Thymus (tissue), 11 donors: ENCODE measurements at regions not wholly inside any gene's neighbourhood (a gene's known extent, or its start where the extent isn't known, plus 50 kb on each side); places are given as distances from the start of the nearest gene placed in this dataset.
"Not testable (repeated sequence)": the region's sequence is repeated elsewhere in the genome, so short reads cannot be mapped to it uniquely, and the experiment has no call there.

Source experiments
- DNase-seq, 9 donors: peaks; one replicate each; pipeline ENCODE4 v3.0.0-alpha.2; 2013; ENCODE audit warnings: low spot score in 9 of 9, low read depth in 6 of 9, missing footprints in 1 of 9
- H3K27ac ChIP-seq, 2 donors: one replicate each; pipeline ENCODE4 v1.5.1; 2013; ENCODE audit warnings: control low read depth in 1 of 2, low read depth in 1 of 2, low read length in 1 of 2, mild to moderate bottlenecking in 1 of 2, moderate library complexity in 1 of 2
- H3K27me3 ChIP-seq, 2 donors: one replicate each; pipeline ENCODE4 v1.5.1; 2013; ENCODE audit warnings: low read length in 1 of 2; ENCODE audit not compliant: control insufficient read depth in 2 of 2, insufficient read depth in 1 of 2
- H3K36me3 ChIP-seq, 2 donors: one replicate each; pipeline ENCODE4 v1.5.1; 2013; ENCODE audit warnings: low read length in 1 of 2, mild to moderate bottlenecking in 1 of 2, moderate library complexity in 1 of 2; ENCODE audit not compliant: control insufficient read depth in 2 of 2, insufficient read depth in 2 of 2
- H3K4me1 ChIP-seq, 2 donors: one replicate each; pipeline ENCODE4 v1.5.1; 2013; ENCODE audit warnings: low read length in 2 of 2; ENCODE audit not compliant: control insufficient read depth in 2 of 2, insufficient read depth in 2 of 2
- H3K4me3 ChIP-seq, 2 donors: one replicate each; pipeline ENCODE4 v1.5.1; 2013; ENCODE audit warnings: low read length in 2 of 2, control low read depth in 1 of 2, mild to moderate bottlenecking in 1 of 2
- H3K9me3 ChIP-seq, 2 donors: one replicate each; pipeline ENCODE4 v1.5.1; 2013; ENCODE audit warnings: low read length in 1 of 2, mild to moderate bottlenecking in 1 of 2; ENCODE audit not compliant: control insufficient read depth in 2 of 2, insufficient read depth in 1 of 2
- WGBS: extraction: QIAGEN DNeasy Blood & Tissue Kit; methylation state at CpG from one replicate; pipeline ENCODE4 v1.1.7; 2013; 5-methylcytosine and 5-hydroxymethylcytosine counted together
- donor health status: healthy.

DNA sequence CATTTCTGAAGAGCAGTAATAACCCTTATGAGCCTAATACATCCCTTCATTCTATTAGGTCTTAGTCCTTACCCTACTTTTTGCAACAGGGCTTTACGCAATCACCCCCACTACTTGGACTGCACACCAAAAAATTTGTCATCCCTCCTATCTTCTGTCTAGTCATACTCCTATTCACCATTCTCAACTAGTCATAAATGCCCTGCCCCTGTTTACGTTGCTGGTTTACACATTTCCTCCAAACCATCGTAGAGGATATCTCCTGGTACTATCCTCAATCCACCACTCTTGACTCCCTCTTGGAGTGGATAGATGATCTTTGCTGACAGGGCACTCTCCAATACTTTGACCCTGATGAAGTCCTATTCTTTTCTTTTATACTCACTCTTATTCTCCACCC is 98.2 kb upstream of the CCNG1 start:
- Histone ChIP-seq H3K36me3 (no peaks in the 10 kb centered on the region), H3K4me1 (no peaks in the 10 kb centered on the region), H3K9me3 (no peaks in the 10 kb centered on the region), H3K27ac (no peak overlapping the region), H3K4me3 (no peak overlapping the region), H3K27me3 (no peaks in the 10 kb centered on the region)
- WGBS = 64% methylated on average over 3 of the region's 3 CpGs
- DNase-seq = no peak

GRCh38 chr5:163340378-163340777 is 97.0 kb upstream of the CCNG1 start:
- 86% methylated on average over 6 of the region's 6 CpGs for WGBS
- H3K4me3 ChIP-seq, H3K27me3 ChIP-seq, DNase-seq, H3K4me1 ChIP-seq, H3K9me3 ChIP-seq, H3K27ac ChIP-seq, H3K36me3 ChIP-seq: not testable (repeated sequence)

GRCh38 chr5:163342306-163342705 is 95.1 kb upstream of the CCNG1 start:
- H3K4me1 ChIP-seq = no peaks in the 10 kb centered on the region
- H3K27ac ChIP-seq = no peak overlapping the region
- H3K36me3 ChIP-seq = no peaks in the 10 kb centered on the region
- no peak for DNase-seq
- H3K27me3 ChIP-seq = no peaks in the 10 kb centered on the region
- no peaks in the 10 kb centered on the region for H3K9me3 ChIP-seq
- WGBS = 93% methylated on average over 2 of the region's 2 CpGs
- H3K4me3 ChIP-seq = no peak overlapping the region

- no peaks in the 10 kb centered on the region for H3K4me1 ChIP-seq
- no peak overlapping the region for H3K4me3 ChIP-seq
- no peak for DNase-seq
- H3K9me3 ChIP-seq = no peaks in the 10 kb centered on the region
- no peak overlapping the region for H3K27ac ChIP-seq
- H3K27me3 ChIP-seq = no peaks in the 10 kb centered on the region
- WGBS = 43% methylated on average over 3 of the region's 3 CpGs
- H3K36me3 ChIP-seq = no peaks in the 10 kb centered on the region
Measured at GRCh38 chr5:163345216-163345615, 92.2 kb upstream of the CCNG1 start.

DNA sequence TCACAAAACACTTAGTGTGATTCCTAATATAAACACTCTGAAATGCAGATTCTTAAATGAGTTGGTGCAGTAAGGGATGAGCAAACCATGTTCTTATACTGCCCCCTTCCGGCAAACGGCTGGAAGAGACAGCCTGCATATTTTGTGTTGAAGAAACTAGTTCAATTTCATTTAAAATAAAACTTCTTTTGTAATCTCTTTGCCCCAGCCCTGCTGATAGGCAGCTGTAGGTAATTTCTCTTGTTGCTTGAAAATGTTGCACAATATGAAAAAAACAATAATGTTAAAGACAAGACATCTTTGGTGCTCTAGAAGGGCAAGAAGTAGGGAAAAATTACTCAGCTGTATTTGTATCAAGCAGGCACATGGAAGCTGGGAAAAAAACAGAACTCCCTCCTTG is 89.7 kb upstream of the CCNG1 start:
- H3K27ac ChIP-seq = no peak overlapping the region
- H3K27me3 ChIP-seq = no peaks in the 10 kb centered on the region
- no peaks in the 10 kb centered on the region for H3K36me3 ChIP-seq
- no peaks in the 10 kb centered on the region for H3K9me3 ChIP-seq
- H3K4me1 ChIP-seq = no peaks in the 10 kb centered on the region
- H3K4me3 ChIP-seq = no peak overlapping the region
- WGBS = 0% methylated on average over 2 of the region's 2 CpGs
- peak; percentile 2 to 63 (median 20) for DNase-seq

DNA sequence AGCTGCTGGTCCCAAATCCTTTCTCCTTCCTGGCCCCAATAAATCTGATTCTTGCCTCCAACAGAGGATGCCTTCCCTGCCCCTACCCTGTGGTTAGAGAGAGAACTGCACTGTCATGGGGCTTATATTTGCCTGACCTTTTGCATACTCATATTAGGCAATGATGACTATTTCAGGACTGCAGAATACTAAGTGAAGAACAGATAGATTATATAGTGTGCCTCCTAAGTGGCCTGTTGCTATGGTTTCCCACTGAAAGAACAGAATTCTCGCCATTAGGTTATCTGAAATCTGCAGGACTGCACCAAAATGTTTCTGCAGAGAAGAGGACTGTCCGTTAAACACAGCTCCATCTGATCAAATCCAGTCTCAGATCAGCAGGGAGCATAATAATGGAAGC is 87.3 kb upstream of the CCNG1 start:
- Histone ChIP-seq H3K9me3 (no peaks in the 10 kb centered on the region), H3K27me3 (no peaks in the 10 kb centered on the region), H3K4me3 (no peak overlapping the region), H3K36me3 (no peaks in the 10 kb centered on the region), H3K4me1 (no peaks in the 10 kb centered on the region), H3K27ac (no peak overlapping the region)
- 93% methylated on average over 2 of the region's 2 CpGs for WGBS
- no peak for DNase-seq

DNA sequence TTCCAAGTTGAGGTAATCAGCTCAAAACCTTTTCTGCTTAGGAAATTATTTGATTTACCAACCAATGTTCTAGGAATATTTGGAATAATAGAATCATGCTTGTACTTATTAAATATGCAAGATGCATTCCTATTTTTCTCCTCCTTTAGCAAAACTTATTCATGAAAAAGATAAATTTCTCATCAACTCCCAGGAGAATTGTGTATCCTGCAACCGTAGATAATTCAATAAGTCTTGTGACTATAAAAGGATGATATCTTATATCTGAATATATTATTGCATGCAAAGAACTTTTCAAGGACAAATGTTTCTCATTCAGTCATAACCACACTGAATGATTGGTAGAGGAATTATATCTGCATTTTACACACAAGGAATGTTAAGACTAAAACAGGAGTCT is 84.9 kb upstream of the CCNG1 start:
- H3K4me1 ChIP-seq = no peaks in the 10 kb centered on the region
- 90% methylated on average over 1 of the region's 1 CpG for WGBS
- no peaks in the 10 kb centered on the region for H3K27me3 ChIP-seq
- H3K27ac ChIP-seq = no peak overlapping the region
- H3K4me3 ChIP-seq = no peak overlapping the region
- H3K36me3 ChIP-seq = no peaks in the 10 kb centered on the region
- DNase-seq = no peak
- H3K9me3 ChIP-seq = no peaks in the 10 kb centered on the region

- not testable (repeated sequence) for H3K36me3 ChIP-seq, H3K9me3 ChIP-seq, H3K4me3 ChIP-seq, DNase-seq, H3K27ac ChIP-seq, H3K27me3 ChIP-seq, H3K4me1 ChIP-seq
- WGBS = 97% methylated on average over 21 of the region's 21 CpGs
Measured at GRCh38 chr5:163355811-163356210, 81.6 kb upstream of the CCNG1 start.

GRCh38 chr5:163357636-163358035 is 79.8 kb upstream of the CCNG1 start:
- Histone ChIP-seq H3K27me3 (no peaks in the 10 kb centered on the region), H3K27ac (no peak overlapping the region), H3K9me3 (no peaks in the 10 kb centered on the region), H3K4me3 (no peak overlapping the region), H3K36me3 (no peaks in the 10 kb centered on the region), H3K4me1 (no peaks in the 10 kb centered on the region)
- no peak for DNase-seq
- WGBS = 50% methylated on average over 2 of the region's 2 CpGs

- H3K27me3 ChIP-seq = no peaks in the 10 kb centered on the region
- no peak overlapping the region for H3K4me3 ChIP-seq
- H3K27ac ChIP-seq = no peak overlapping the region
- no peaks in the 10 kb centered on the region for H3K4me1 ChIP-seq
- H3K9me3 ChIP-seq = peaks cover 0 to 5% of the 10 kb centered on the region in 2 donors
- H3K36me3 ChIP-seq = no peaks in the 10 kb centered on the region
- DNase-seq = no peak
- 17% methylated on average over 3 of the region's 3 CpGs for WGBS
Measured at GRCh38 chr5:163360656-163361055, 76.7 kb upstream of the CCNG1 start.
